ENCODE measurements at regions not wholly inside any gene's neighbourhood (a gene's known extent, or its start where the extent isn't known, plus 50 kb on each side); places are given as distances from the start of the nearest gene placed in this dataset.

DNA sequence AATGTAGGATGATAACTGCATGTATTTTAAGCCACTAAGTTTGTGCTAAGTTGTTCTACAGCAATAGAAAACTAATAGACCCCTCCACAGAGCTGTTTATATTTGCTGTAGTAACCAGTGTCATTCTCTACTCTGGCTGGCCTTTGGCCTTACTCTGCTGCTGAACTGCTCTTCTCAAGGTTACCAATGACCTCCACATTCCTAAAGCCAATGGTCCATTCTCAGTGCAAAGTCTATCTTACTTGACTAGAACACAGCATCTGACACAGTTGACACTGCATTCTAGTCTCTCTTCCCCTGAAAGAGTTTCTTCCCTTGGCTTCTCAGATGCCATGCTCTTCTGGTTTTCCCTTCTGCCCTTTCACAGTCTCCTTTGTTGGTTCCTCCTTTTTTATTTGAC, 154.8 kb upstream of the CRY1 start:
- H4K20me1 ChIP-seq (replicated peaks; ENCODE audit: control insufficient read depth, extremely low read depth, insufficient read depth, low read length): no peaks in the 10 kb centered on the region
- BruUV-seq (replicated peaks): no TSS peak
- no peak overlapping the region for H3K9ac ChIP-seq (replicated peaks; ENCODE audit: extremely low read depth, insufficient read depth, low read length)
- H3K9me1 ChIP-seq (replicated peaks; ENCODE audit: control insufficient read depth, extremely low read depth, insufficient read depth, low read length): no peaks in the 10 kb centered on the region
- H3K27ac ChIP-seq (ENCODE audit: insufficient read depth, low read depth, low read length): no peak overlapping the region
- intact Hi-C loops (cut with micrococcal nuclease) (no loop called here), dilution Hi-C loops (cut with MboI; ENCODE audit: extremely low pct_ligation_motif_present, low sequenced_read_pairs) (no loop called here)
- H3K4me2 ChIP-seq (ENCODE audit: insufficient read depth, low read length): no peak overlapping the region
- ChIA-PET POLR2A (no interaction called here), CTCF (no interaction called here)
- no peaks in the 10 kb centered on the region for H3K27me3 ChIP-seq (ENCODE audit: control insufficient read depth in 2 of 2, insufficient read depth in 2 of 2, low read length in 2 of 2)
- no peaks in the 10 kb centered on the region for H3K36me3 ChIP-seq (ENCODE audit: control insufficient read depth in 2 of 2, extremely low read depth in 1 of 2, insufficient read depth in 2 of 2, low read length in 2 of 2)
- no peak overlapping the region for H3K4me3 ChIP-seq (replicated peaks in 1 of 3; ENCODE audit: insufficient read depth in 1 of 3, low read depth in 1 of 3, low read length in 3 of 3)
- TF ChIP-seq JUN (IDR thresholded peaks at IDR 0.05; ENCODE audit: borderline replicate concordance, insufficient read depth, insufficient read length, low read depth) (no peak), POLR2A (IDR thresholded peaks at IDR 0.05; ENCODE audit: low read depth, low read length) (no peak)
- TF ChIP-seq, protein P1, sequence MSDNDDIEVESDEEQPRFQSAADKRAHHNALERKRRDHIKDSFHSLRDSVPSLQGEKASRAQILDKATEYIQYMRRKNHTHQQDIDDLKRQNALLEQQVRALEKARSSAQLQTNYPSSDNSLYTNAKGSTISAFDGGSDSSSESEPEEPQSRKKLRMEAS (IDR thresholded peaks at IDR 0.05; ENCODE audit: insufficient read depth, insufficient read length): no peak
- no peaks in the 10 kb centered on the region for H3K9me3 ChIP-seq (replicated peaks; ENCODE audit: control insufficient read depth, insufficient read depth, low read length)
- H3K79me2 ChIP-seq (ENCODE audit: control insufficient read depth, insufficient read depth, low read length): no peaks in the 10 kb centered on the region
- DNase-seq (ENCODE audit: low read depth, low spot score) (no peak), FAIRE-seq (no peak)
- no peaks in the 10 kb centered on the region for H3K4me1 ChIP-seq (ENCODE audit: control insufficient read depth, extremely low read depth, insufficient read depth, low read length)
- H2AFZ ChIP-seq (ENCODE audit: low read depth, low read length): no peak overlapping the region

DNA sequence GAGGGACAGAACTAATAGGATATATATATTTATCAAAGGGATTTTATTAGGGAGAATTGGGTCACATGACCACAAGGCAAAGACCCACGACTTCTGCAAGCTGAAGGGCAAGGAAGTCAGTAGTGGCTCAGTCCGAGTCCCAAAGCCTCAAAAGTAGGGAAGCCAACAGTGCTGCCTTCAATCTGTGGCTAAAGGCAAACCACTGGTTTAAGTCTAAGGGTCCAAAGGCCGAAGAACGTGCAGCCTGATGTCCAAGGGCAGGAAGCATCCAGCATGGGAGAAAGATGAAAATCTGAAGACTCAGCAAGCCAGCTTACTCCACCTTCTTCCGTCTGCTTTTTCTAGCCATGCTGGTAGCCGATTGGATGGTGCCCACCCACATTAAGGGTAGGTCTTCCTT, 157.9 kb upstream of the CRY1 start:
- no peak for FAIRE-seq
- ChIA-PET POLR2A (no interaction called here), CTCF (no interaction called here)
- H2AFZ ChIP-seq (ENCODE audit: low read depth, low read length): no peak overlapping the region
- intact Hi-C loops (cut with micrococcal nuclease): no loop called here
- TF ChIP-seq, protein P1 (IDR thresholded peaks at IDR 0.05; ENCODE audit: insufficient read depth, insufficient read length): no peak
- TF ChIP-seq EZH2 (IDR thresholded peaks at IDR 0.05; ENCODE audit: borderline replicate concordance, low read depth, low read length, severe bottlenecking): no peak
- TF ChIP-seq GATA2 (IDR thresholded peaks at IDR 0.05; ENCODE audit: insufficient read depth, insufficient read length, low read depth, low read length): no peak
- TF ChIP-seq FOS (IDR thresholded peaks at IDR 0.05; ENCODE audit: borderline replicate concordance, insufficient read depth, low read length): no peak
- TF ChIP-seq, protein P2, sequence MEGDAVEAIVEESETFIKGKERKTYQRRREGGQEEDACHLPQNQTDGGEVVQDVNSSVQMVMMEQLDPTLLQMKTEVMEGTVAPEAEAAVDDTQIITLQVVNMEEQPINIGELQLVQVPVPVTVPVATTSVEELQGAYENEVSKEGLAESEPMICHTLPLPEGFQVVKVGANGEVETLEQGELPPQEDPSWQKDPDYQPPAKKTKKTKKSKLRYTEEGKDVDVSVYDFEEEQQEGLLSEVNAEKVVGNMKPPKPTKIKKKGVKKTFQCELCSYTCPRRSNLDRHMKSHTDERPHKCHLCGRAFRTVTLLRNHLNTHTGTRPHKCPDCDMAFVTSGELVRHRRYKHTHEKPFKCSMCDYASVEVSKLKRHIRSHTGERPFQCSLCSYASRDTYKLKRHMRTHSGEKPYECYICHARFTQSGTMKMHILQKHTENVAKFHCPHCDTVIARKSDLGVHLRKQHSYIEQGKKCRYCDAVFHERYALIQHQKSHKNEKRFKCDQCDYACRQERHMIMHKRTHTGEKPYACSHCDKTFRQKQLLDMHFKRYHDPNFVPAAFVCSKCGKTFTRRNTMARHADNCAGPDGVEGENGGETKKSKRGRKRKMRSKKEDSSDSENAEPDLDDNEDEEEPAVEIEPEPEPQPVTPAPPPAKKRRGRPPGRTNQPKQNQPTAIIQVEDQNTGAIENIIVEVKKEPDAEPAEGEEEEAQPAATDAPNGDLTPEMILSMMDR (IDR thresholded peaks at IDR 0.05; ENCODE audit: extremely low read depth in 1 of 2, insufficient read depth in 1 of 2, low read depth in 1 of 2, low read length in 2 of 2): no peak
- TF ChIP-seq POLR2A (IDR thresholded peaks at IDR 0.05; ENCODE audit: low read depth, low read length): no peak
- no peak for TF ChIP-seq MYC (IDR thresholded peaks at IDR 0.05; ENCODE audit: low read depth, low read length)
- TF ChIP-seq JUN (IDR thresholded peaks at IDR 0.05; ENCODE audit: borderline replicate concordance, insufficient read depth, insufficient read length, low read depth): no peak
- TF ChIP-seq POLR2AphosphoS5 (IDR thresholded peaks at IDR 0.05; ENCODE audit: insufficient read depth, low read depth, low read length): no peak
- H3K9ac ChIP-seq (replicated peaks; ENCODE audit: extremely low read depth, insufficient read depth, low read length): no peak overlapping the region
- H4K20me1 ChIP-seq (replicated peaks; ENCODE audit: control insufficient read depth, extremely low read depth, insufficient read depth, low read length): no peaks in the 10 kb centered on the region
- no peaks in the 10 kb centered on the region for H3K27me3 ChIP-seq (ENCODE audit: control insufficient read depth in 2 of 2, insufficient read depth in 2 of 2, low read length in 2 of 2)
- dilution Hi-C loops (cut with MboI; ENCODE audit: extremely low pct_ligation_motif_present, low sequenced_read_pairs): no loop called here
- no peak overlapping the region for H3K4me3 ChIP-seq (replicated peaks in 1 of 3; ENCODE audit: insufficient read depth in 1 of 3, low read depth in 1 of 3, low read length in 3 of 3)
- DNase-seq (ENCODE audit: low read depth, low spot score): no peak
- no peak overlapping the region for H3K4me2 ChIP-seq (ENCODE audit: insufficient read depth, low read length)
- H3K79me2 ChIP-seq (ENCODE audit: control insufficient read depth, insufficient read depth, low read length): no peaks in the 10 kb centered on the region
- H3K9me1 ChIP-seq (replicated peaks; ENCODE audit: control insufficient read depth, extremely low read depth, insufficient read depth, low read length): no peaks in the 10 kb centered on the region
- BruUV-seq (replicated peaks): no TSS peak
- H3K9me3 ChIP-seq (replicated peaks; ENCODE audit: control insufficient read depth, insufficient read depth, low read length): no peaks in the 10 kb centered on the region
- H3K27ac ChIP-seq (ENCODE audit: insufficient read depth, low read depth, low read length): no peak overlapping the region
- no peaks in the 10 kb centered on the region for H3K36me3 ChIP-seq (ENCODE audit: control insufficient read depth in 2 of 2, extremely low read depth in 1 of 2, insufficient read depth in 2 of 2, low read length in 2 of 2)
- no peaks in the 10 kb centered on the region for H3K4me1 ChIP-seq (ENCODE audit: control insufficient read depth, extremely low read depth, insufficient read depth, low read length)
